ENCODE measurements at regions not wholly inside any gene's neighbourhood (a gene's known extent, or its start where the extent isn't known, plus 50 kb on each side); places are given as distances from the start of the nearest gene placed in this dataset.

- no peak overlapping the region for H3K4me3 Mint-ChIP-seq
- Histone ChIP-seq H3K4me1 (ENCODE audit: insufficient read depth) (no peaks in the 10 kb centered on the region), H3K27me3 (ENCODE audit: insufficient read depth) (no peaks in the 10 kb centered on the region), H3K27ac (ENCODE audit: low read depth) (no peak overlapping the region), H3K4me2 (no peak overlapping the region), H3K36me3 (ENCODE audit: insufficient read depth) (no peaks in the 10 kb centered on the region), H3K4me3 (no peak overlapping the region), H4K20me1 (replicated peaks; ENCODE audit: insufficient read depth) (no peaks in the 10 kb centered on the region), H3K79me2 (replicated peaks; ENCODE audit: insufficient read depth) (no peaks in the 10 kb centered on the region), H3K9me2 (ENCODE audit: insufficient read depth) (0 out of 2 replicates have a peak, but pooled peaks cover 5% of the 10 kb centered on the region), H3F3A (replicated peaks; ENCODE audit: low read depth) (no peaks in the 10 kb centered on the region), H2AFZ (no peak overlapping the region)
- H3K27ac Mint-ChIP-seq = no peak overlapping the region
- H3K36me3 Mint-ChIP-seq (ENCODE audit: low read depth) = peaks cover 9% of the 10 kb centered on the region; the same call in 2 of the 3 replicates
- TF ChIP-seq REST (IDR thresholded peaks at IDR 0.05; ENCODE audit: unreplicated experiment) (no peak), ZNF462 (CRISPR knock-in tag; IDR thresholded peaks at IDR 0.05) (no peak), CREB1 (CRISPR knock-in tag; IDR thresholded peaks at IDR 0.05; ENCODE audit: low read depth) (no peak), EZH2phosphoT487 (IDR thresholded peaks at IDR 0.05; ENCODE audit: unreplicated experiment) (no peak), ZNF114 (CRISPR knock-in tag; IDR thresholded peaks at IDR 0.05) (no peak), NANOG (IDR thresholded peaks at IDR 0.05; ENCODE audit: borderline replicate concordance) (no peak), POLR2AphosphoS5 (IDR thresholded peaks at IDR 0.05; ENCODE audit: low read depth) (no peak), JUNB (IDR thresholded peaks at IDR 0.05; ENCODE audit: unreplicated experiment) (no peak)
- no peaks in the 10 kb centered on the region for H3K4me1 Mint-ChIP-seq
- no peak for ATAC-seq
- peaks cover 7% of the 10 kb centered on the region for H3K27me3 Mint-ChIP-seq (ENCODE audit: insufficient read depth, low read depth, poor library complexity)
- H3K9me3 Mint-ChIP-seq = peaks cover 12% of the 10 kb centered on the region
- no peak for DNase-seq (ENCODE audit: low spot score)
These were observed 253.9 kb downstream of the ZIC4 start for GRCh38 chr3:147152476-147152875.
